ENCODE measurements at regions not wholly inside any gene's neighbourhood (a gene's known extent, or its start where the extent isn't known, plus 50 kb on each side); places are given as distances from the start of the nearest gene placed in this dataset.

GRCh38 chr1:82625537-82625936, 824.8 kb downstream of the ADGRL2 start:
- TF ChIP-seq, protein P1, sequence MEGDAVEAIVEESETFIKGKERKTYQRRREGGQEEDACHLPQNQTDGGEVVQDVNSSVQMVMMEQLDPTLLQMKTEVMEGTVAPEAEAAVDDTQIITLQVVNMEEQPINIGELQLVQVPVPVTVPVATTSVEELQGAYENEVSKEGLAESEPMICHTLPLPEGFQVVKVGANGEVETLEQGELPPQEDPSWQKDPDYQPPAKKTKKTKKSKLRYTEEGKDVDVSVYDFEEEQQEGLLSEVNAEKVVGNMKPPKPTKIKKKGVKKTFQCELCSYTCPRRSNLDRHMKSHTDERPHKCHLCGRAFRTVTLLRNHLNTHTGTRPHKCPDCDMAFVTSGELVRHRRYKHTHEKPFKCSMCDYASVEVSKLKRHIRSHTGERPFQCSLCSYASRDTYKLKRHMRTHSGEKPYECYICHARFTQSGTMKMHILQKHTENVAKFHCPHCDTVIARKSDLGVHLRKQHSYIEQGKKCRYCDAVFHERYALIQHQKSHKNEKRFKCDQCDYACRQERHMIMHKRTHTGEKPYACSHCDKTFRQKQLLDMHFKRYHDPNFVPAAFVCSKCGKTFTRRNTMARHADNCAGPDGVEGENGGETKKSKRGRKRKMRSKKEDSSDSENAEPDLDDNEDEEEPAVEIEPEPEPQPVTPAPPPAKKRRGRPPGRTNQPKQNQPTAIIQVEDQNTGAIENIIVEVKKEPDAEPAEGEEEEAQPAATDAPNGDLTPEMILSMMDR (IDR thresholded peaks at IDR 0.05; ENCODE audit: low read depth, low read length): no peak
- TF ChIP-seq POLR2A (IDR thresholded peaks at IDR 0.05; ENCODE audit: extremely low read depth, insufficient read length): no peak
- TF ChIP-seq MAX (IDR thresholded peaks at IDR 0.05; ENCODE audit: low read depth, low read length): no peak

All from NB4 (cell line).